GM12878 (cell line): ENCODE measurements at regions not wholly inside any gene's neighbourhood (a gene's known extent, or its start where the extent isn't known, plus 50 kb on each side); places are given as distances from the start of the nearest gene placed in this dataset.

Source experiments
- ATAC-seq: fragments of 200-7000 bp; cut with Tn5 transposase; 3 replicates; pipeline ENCODE4 v1.9.1; 2020; ENCODE audit warnings: mild to moderate bottlenecking, moderate library complexity
- BruUV-seq: library from RNA; stranded (reverse); fragments of 400-500 nt; replicated peaks from 2 replicates; lab custom pipeline; 2021; lab: Mats Ljungman, UMichigan
- CTCF ChIA-PET: fragments of 300-600 bp; sonication (Branson Sonifier 250); formaldehyde crosslinking; extraction: SDS; loops from one replicate; lab custom pipeline; 2021; ENCODE audit warnings: inconsistent platforms; lab: Yijun Ruan, JAX
- POLR2A ChIA-PET: fragments of 350-600 bp; formaldehyde crosslinking; extraction: SDS; loops from one replicate; lab custom pipeline; 2021; ENCODE audit warnings: inconsistent platforms; lab: Charles Lee
- RAD21 ChIA-PET: fragments of 300-600 bp; sonication (Branson Sonifier 250); formaldehyde crosslinking; loops from one replicate; lab custom pipeline; 2023; ENCODE audit warnings: antibody characterized with exemption; ENCODE audit not compliant: unreplicated experiment; lab: Charles Lee
- SMC1A ChIA-PET: fragments of 300-600 bp; sonication (Branson Sonifier 250); formaldehyde crosslinking; loops from one replicate; lab custom pipeline; 2023; ENCODE audit not compliant: unreplicated experiment, uncharacterized antibody; lab: Charles Lee
- DNase-seq: peaks from one replicate; pipeline ENCODE4 v3.0.0-alpha.2; 2011; ENCODE audit warnings: low read depth, low spot score
- FAIRE-seq: peaks from 3 replicates; lab custom pipeline; 2011; peaks lifted over from hg19 to GRCh38; lab: Jason Lieb, UNC
- H2AFZ ChIP-seq: 2 replicates; pipeline ENCODE4 v1.6.0; 2011; ENCODE audit warnings: low read depth, low read length, control low read depth; ENCODE audit not compliant: control insufficient read depth
- H3K27ac ChIP-seq: 2 replicates; pipeline ENCODE4 v1.5.1; 2011; ENCODE audit warnings: control low read depth; ENCODE audit not compliant: control insufficient read depth, insufficient read depth
- H3K27me3 ChIP-seq, 2 experiments: replicated peaks in 1 of 2; 2 replicates each; pipeline versions ENCODE4 v1.6.0 to v1.6.1; 2011; ENCODE audit warnings: low read length in 1 of 2; ENCODE audit not compliant: control insufficient read depth in 2 of 2, insufficient read depth in 2 of 2
- H3K36me3 ChIP-seq, 2 experiments: 2 replicates each; pipeline ENCODE4 v1.5.1; 2011; ENCODE audit warnings: low read length in 1 of 2; ENCODE audit not compliant: control insufficient read depth in 2 of 2, insufficient read depth in 2 of 2
- H3K4me1 ChIP-seq: 2 replicates; pipeline ENCODE4 v1.6.1; 2011; ENCODE audit warnings: mild to moderate bottlenecking, low read length, moderate library complexity, mixed read lengths; ENCODE audit not compliant: control insufficient read depth, insufficient read depth
- H3K4me2 ChIP-seq: 2 replicates; pipeline ENCODE4 v1.6.0; 2011; ENCODE audit warnings: control low read depth; ENCODE audit not compliant: control insufficient read depth, insufficient read depth
- H3K4me3 ChIP-seq: fragments of 200-600 bp; sonication (generic); 2 replicates; pipeline ENCODE4 v1.5.1; 2016
- H3K79me2 ChIP-seq: 2 replicates; pipeline ENCODE4 v1.6.0; 2011; ENCODE audit warnings: low read length; ENCODE audit not compliant: control insufficient read depth, insufficient read depth
- H3K9ac ChIP-seq: 2 replicates; pipeline ENCODE4 v1.8.0; 2011; ENCODE audit warnings: low read length, control low read depth, mixed read lengths; ENCODE audit not compliant: control insufficient read depth, insufficient read depth
- H3K9me3 ChIP-seq: replicated peaks from 3 replicates; pipeline ENCODE4 v1.5.1; 2011; ENCODE audit warnings: mild to moderate bottlenecking, low read length; ENCODE audit not compliant: control insufficient read depth, insufficient read depth
- H4K20me1 ChIP-seq: 2 replicates; pipeline ENCODE4 v1.6.0; 2011; ENCODE audit not compliant: control insufficient read depth, insufficient read depth
- CBX3 ChIP-seq: fragments of 200-600 bp; sonication (generic); IDR thresholded peaks from 2 replicates; pipeline ENCODE4 v1.6.1; 2016; ENCODE audit warnings: low read depth, borderline replicate concordance
- IKZF2 ChIP-seq, 2 experiments: fragments of 450-650 bp; IDR thresholded peaks; 2 replicates each; pipeline ENCODE4 v1.6.1; 2017; ENCODE audit warnings: mild to moderate bottlenecking in 2 of 2, moderate library complexity in 2 of 2
- NFYA ChIP-seq: IDR thresholded peaks from 2 replicates; pipeline ENCODE4 v1.6.1; 2011; ENCODE audit warnings: low read depth, mild to moderate bottlenecking, low read length, improper control_type of control experiment, borderline replicate concordance
- WGBS: methylation state at CpG from one replicate; pipeline ENCODE4 v1.1.6; 2016; ENCODE audit warnings: low lambda C conversion rate; ENCODE audit not compliant: insufficient replicate concordance, insufficient coverage; ENCODE audit errors: missing lambda C conversion rate; 5-methylcytosine and 5-hydroxymethylcytosine counted together
- in situ Hi-C: fragments of 300-500 bp; cut with MboI; formaldehyde crosslinking; loops from 9 replicates; pipeline ENCODE4 v1.14.3; 2018; ENCODE audit warnings: mixed read lengths
- intact Hi-C: fragments of 100-400 bp; cut with micrococcal nuclease; formaldehyde crosslinking; loops from one replicate; pipeline ENCODE4 v1.14.2; 2022; ENCODE audit not compliant: unreplicated experiment
- TF ChIP-seq, protein P1 (sequence below): fragments of 450-650 bp; IDR thresholded peaks from 2 replicates; pipeline ENCODE4 v1.6.1; 2017; ENCODE audit warnings: borderline replicate concordance
- TF ChIP-seq, protein P2 (sequence below): IDR thresholded peaks from 2 replicates; pipeline ENCODE4 v1.6.1; 2011; ENCODE audit warnings: borderline replicate concordance, low read depth, mild to moderate bottlenecking, moderate library complexity, low read length; ENCODE audit not compliant: insufficient read depth, poor library complexity, severe bottlenecking

DNA sequence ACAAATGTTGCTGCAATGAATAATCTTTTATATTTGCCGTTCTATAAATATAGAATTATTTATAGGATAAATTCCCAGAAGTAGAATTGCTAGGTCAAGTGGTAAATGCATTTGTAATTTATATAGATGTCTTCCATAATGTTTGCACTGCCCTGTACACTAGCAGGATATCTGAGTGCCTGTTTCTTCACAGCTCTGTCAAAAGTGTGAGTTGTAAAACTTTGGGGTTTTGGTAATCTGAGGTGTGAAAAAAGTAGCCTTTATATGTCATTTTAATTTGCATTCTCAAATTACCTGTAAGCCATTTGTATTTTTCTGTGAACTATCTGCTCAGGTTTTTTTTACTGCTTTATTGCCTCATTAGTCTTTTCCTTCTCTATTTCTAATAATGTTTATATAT, 271.2 kb downstream of the NEBL start (continued):
- TF ChIP-seq, protein P1, sequence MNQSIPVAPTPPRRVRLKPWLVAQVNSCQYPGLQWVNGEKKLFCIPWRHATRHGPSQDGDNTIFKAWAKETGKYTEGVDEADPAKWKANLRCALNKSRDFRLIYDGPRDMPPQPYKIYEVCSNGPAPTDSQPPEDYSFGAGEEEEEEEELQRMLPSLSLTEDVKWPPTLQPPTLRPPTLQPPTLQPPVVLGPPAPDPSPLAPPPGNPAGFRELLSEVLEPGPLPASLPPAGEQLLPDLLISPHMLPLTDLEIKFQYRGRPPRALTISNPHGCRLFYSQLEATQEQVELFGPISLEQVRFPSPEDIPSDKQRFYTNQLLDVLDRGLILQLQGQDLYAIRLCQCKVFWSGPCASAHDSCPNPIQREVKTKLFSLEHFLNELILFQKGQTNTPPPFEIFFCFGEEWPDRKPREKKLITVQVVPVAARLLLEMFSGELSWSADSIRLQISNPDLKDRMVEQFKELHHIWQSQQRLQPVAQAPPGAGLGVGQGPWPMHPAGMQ = no peak

DNA sequence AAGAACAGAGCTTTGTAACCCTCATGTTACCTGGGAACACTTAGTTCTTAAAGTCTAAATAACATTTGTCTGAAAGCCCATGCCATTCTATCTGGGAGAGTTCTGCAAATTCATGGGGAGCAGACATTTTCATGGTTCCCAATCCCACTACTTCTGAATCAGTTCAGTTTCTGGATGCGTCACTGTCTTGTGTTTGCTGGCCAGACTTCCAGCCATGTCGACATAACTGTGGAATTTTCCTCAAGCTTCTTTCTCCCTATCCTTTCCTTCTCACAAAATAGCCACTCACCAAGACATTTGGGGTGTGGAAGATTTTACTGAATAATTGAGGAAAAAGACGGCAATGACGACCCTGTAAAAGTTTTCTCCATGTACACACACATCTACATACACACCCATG, 272.5 kb downstream of the NEBL start:
- H3K27me3 ChIP-seq = no peaks in the 10 kb centered on the region
- no peak overlapping the region for H3K9ac ChIP-seq
- no peaks in the 10 kb centered on the region for H3K79me2 ChIP-seq
- no peaks in the 10 kb centered on the region for H4K20me1 ChIP-seq
- H3K4me1 ChIP-seq = no peaks in the 10 kb centered on the region
- no peak for ATAC-seq
- no peaks in the 10 kb centered on the region for H3K9me3 ChIP-seq
- no peak overlapping the region for H3K27ac ChIP-seq
- RAD21 ChIA-PET = no interaction called here
- TF ChIP-seq, protein P2, sequence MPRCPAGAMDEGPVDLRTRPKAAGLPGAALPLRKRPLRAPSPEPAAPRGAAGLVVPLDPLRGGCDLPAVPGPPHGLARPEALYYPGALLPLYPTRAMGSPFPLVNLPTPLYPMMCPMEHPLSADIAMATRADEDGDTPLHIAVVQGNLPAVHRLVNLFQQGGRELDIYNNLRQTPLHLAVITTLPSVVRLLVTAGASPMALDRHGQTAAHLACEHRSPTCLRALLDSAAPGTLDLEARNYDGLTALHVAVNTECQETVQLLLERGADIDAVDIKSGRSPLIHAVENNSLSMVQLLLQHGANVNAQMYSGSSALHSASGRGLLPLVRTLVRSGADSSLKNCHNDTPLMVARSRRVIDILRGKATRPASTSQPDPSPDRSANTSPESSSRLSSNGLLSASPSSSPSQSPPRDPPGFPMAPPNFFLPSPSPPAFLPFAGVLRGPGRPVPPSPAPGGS = no peak
- TF ChIP-seq NFYA = no peak
- no peak for TF ChIP-seq CBX3
- TF ChIP-seq IKZF2 (IDR thresholded peaks at IDR 0.05) = no peak
- TF ChIP-seq, all 136 proteins: peak for 0
- intact Hi-C loops = loop anchor here (5.0 kb wide), 1 partner anchor 1927 kb away; no protein-coding TSS in a partner anchor
- Histone ChIP-seq H2AFZ (no peak overlapping the region), H3K4me2 (no peak overlapping the region), H3K4me3 (no peak overlapping the region), H3K36me3 (no peaks in the 10 kb centered on the region)
- in situ Hi-C loops = no loop called here
- ChIA-PET POLR2A (no interaction called here), CTCF (no interaction called here), SMC1A (interaction anchor here (1.2 kb wide), 1 partner anchor 10 kb away, joined by 3 read pairs; no protein-coding TSS in a partner anchor)
- no peak for FAIRE-seq
- 17% methylated on average over 4 of the region's 4 CpGs for WGBS
- BruUV-seq = no TSS peak
- no peak for DNase-seq
